Astrocyte (in vitro differentiated cells and primary cell): ENCODE measurements at regions not wholly inside any gene's neighbourhood (a gene's known extent, or its start where the extent isn't known, plus 50 kb on each side); places are given as distances from the start of the nearest gene placed in this dataset.

Experiments used
- CTCF ChIP-seq: IDR thresholded peaks from 2 replicates; pipeline ENCODE4 v1.5.1; 2011; ENCODE audit warnings: low read depth, mild to moderate bottlenecking, inconsistent platforms, low read length, moderate library complexity; ENCODE audit not compliant: insufficient read depth
- EZH2 ChIP-seq: IDR thresholded peaks from 2 replicates; pipeline ENCODE4 v1.6.1; 2012; ENCODE audit warnings: mild to moderate bottlenecking, low read length, inconsistent platforms; ENCODE audit not compliant: insufficient read depth

GRCh38 chr1:233448109-233448689, 120.7 kb downstream of the MAP3K21 start:
- TF ChIP-seq CTCF (no peak), EZH2 (no peak)
